ENCODE measurements at regions not wholly inside any gene's neighbourhood (a gene's known extent, or its start where the extent isn't known, plus 50 kb on each side); places are given as distances from the start of the nearest gene placed in this dataset.
"Not testable (repeated sequence)": the region's sequence is repeated elsewhere in the genome, so short reads cannot be mapped to it uniquely, and the experiment has no call there.

DNA sequence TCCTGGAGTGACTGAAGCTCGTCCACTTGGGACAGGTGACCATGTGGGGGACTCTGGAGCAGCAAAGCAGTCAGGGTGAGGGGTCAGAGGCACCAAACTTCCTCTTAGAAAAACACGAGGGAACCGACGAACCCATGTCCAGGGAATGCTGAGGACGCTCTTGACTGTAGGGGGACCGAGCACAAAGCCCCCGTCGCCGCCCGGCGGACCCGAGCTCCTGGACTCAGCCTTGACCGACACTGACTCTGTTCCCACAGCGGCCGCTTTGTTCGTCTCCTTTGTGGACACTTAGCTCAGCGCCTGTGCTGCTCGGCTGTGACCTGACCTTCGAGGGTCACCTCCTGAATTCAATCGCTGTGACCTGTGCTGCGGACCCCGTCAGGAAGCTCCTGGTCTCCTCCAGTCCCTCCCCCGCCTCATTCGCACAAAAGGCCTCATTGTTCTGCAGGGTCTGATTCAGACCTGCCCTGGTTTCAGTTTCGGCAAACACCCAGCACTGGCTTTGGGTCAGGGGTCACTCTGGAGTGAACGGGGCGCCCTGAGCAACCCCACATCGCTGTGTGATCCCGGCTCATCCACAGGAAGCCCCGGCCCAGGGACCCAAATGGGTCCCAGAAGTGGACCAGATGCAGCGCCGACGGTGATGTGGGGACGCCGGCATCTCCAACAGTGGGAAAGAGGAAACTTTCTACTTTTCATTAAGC lies 454.8 kb downstream of the PREX1 start:
- TF ChIP-seq POLR2A, POLR2AphosphoS5 (IDR thresholded peaks at IDR 0.05; ENCODE audit: low read depth, low read length): not testable (repeated sequence)
